SK-N-SH (cell line): ENCODE measurements at regions not wholly inside any gene's neighbourhood (a gene's known extent, or its start where the extent isn't known, plus 50 kb on each side); places are given as distances from the start of the nearest gene placed in this dataset.

Experiments
- CTCF ChIA-PET: fragments of 300-600, 350-600 bp; formaldehyde crosslinking; extraction: SDS; loops from one replicate; lab custom pipeline; 2021; lab: Yijun Ruan, JAX
- POLR2A ChIA-PET: fragments of 350-600 bp; sonication (Branson Sonifier 250); formaldehyde crosslinking; extraction: SDS; loops from one replicate; lab custom pipeline; 2020; ENCODE audit warnings: antibody characterized with exemption, inconsistent platforms; lab: Yijun Ruan, JAX
- DNase-seq: peaks from one replicate; pipeline ENCODE4 v3.0.0; 2012
- H2AFZ ChIP-seq: fragments of 200-600 bp; sonication (generic); 2 replicates; pipeline ENCODE4 v1.8.1; 2016; ENCODE audit warnings: antibody characterized with exemption, mild to moderate bottlenecking, low read depth
- H3F3A ChIP-seq: fragments of 200-600 bp; sonication (generic); replicated peaks from 2 replicates; pipeline ENCODE3; 2016; ENCODE audit warnings: antibody characterized with exemption, mild to moderate bottlenecking; ENCODE audit not compliant: insufficient read depth
- H3K27ac ChIP-seq, 2 experiments: fragments of 200-500 bp in 1 of 2; fragments of 200-600 bp in 1 of 2; sonication (Bioruptor generic) in 1 of 2; sonication (generic), shearing (Covaris generic) in 1 of 2; 2 replicates each; pipeline versions ENCODE4 v1.5.1 to v1.6.1; 2014 to 2016; ENCODE audit warnings: low read depth in 2 of 2, inconsistent platforms in 1 of 2, low read length in 1 of 2, mild to moderate bottlenecking in 1 of 2, mixed read lengths in 1 of 2
- H3K27me3 ChIP-seq: fragments of 200-600 bp; sonication (generic), shearing (Covaris generic); 2 replicates; pipeline ENCODE4 v1.6.1; 2016; ENCODE audit warnings: mixed run types; ENCODE audit not compliant: insufficient read depth
- H3K36me3 ChIP-seq, 2 experiments: fragments of 200-500 bp in 1 of 2; fragments of 200-600 bp in 1 of 2; sonication (Bioruptor generic) in 1 of 2; sonication (generic) in 1 of 2; replicated peaks in 1 of 2; 2 replicates each; pipeline versions ENCODE3 to v1.5.1; 2014 to 2016; ENCODE audit warnings: low read length in 1 of 2, mild to moderate bottlenecking in 1 of 2; ENCODE audit not compliant: insufficient read depth in 2 of 2, control insufficient read depth in 1 of 2
- H3K4me1 ChIP-seq, 2 experiments: fragments of 200-500 bp in 1 of 2; fragments of 200-600 bp in 1 of 2; sonication (Bioruptor generic) in 1 of 2; sonication (generic), shearing (Covaris generic) in 1 of 2; 2 replicates each; pipeline versions ENCODE4 v1.5.1 to v1.6.1; 2014 to 2016; ENCODE audit warnings: low read depth in 1 of 2, low read length in 1 of 2, mixed run types in 1 of 2; ENCODE audit not compliant: insufficient read depth in 2 of 2, control insufficient read depth in 1 of 2
- H3K4me2 ChIP-seq: fragments of 200-600 bp; sonication (generic), shearing (Covaris generic); 2 replicates; pipeline ENCODE4 v1.6.1; 2017; ENCODE audit warnings: mixed run types
- H3K4me3 ChIP-seq, 2 experiments: fragments of 200-500 bp in 1 of 2; fragments of 200-600 bp in 1 of 2; sonication (Bioruptor generic) in 1 of 2; sonication (generic), shearing (Covaris generic) in 1 of 2; 2 replicates each; pipeline versions ENCODE4 v1.5.1 to v1.8.1; 2014 to 2016; ENCODE audit warnings: low read depth in 2 of 2, inconsistent platforms in 1 of 2, low read length in 1 of 2, mild to moderate bottlenecking in 1 of 2, mixed read lengths in 1 of 2, moderate library complexity in 1 of 2
- H3K79me2 ChIP-seq: fragments of 200-600 bp; sonication (generic); 2 replicates; pipeline ENCODE4 v1.8.1; 2017; ENCODE audit warnings: mild to moderate bottlenecking; ENCODE audit not compliant: insufficient read depth
- H3K9ac ChIP-seq: fragments of 200-600 bp; sonication (generic); 2 replicates; pipeline ENCODE4 v1.6.1; 2017; ENCODE audit warnings: mixed run types
- H3K9me2 ChIP-seq: fragments of 200-600 bp; sonication (generic); 2 replicates; pipeline ENCODE4 v1.6.1; 2017; ENCODE audit warnings: mixed run types
- H3K9me3 ChIP-seq: fragments of 200-600 bp; sonication (generic); 2 replicates; pipeline ENCODE4 v1.6.1; 2017; ENCODE audit warnings: mixed run types, mild to moderate bottlenecking, moderate library complexity
- H4K20me1 ChIP-seq: fragments of 200-600 bp; sonication (generic); 2 replicates; pipeline ENCODE4 v1.6.1; 2017; ENCODE audit warnings: mild to moderate bottlenecking, mixed run types; ENCODE audit not compliant: insufficient read depth
- FOXJ3 ChIP-seq: sonication (generic); formaldehyde crosslinking; IDR thresholded peaks from 2 replicates; pipeline ENCODE4 v1.5.1; 2020; ENCODE audit warnings: mild to moderate bottlenecking, missing genetic modification reagents
- FOXM1 ChIP-seq: IDR thresholded peaks from 2 replicates; pipeline ENCODE4 v1.4.0; 2012; ENCODE audit warnings: low read depth, mild to moderate bottlenecking
- GABPA ChIP-seq: IDR thresholded peaks from 2 replicates; pipeline ENCODE4 v1.4.0; 2012; ENCODE audit warnings: low read depth, mild to moderate bottlenecking
- NRF1 ChIP-seq: IDR thresholded peaks from 2 replicates; pipeline ENCODE4 v1.6.1; 2012; ENCODE audit warnings: low read depth, mild to moderate bottlenecking, low read length
- POLR2AphosphoS5 ChIP-seq: IDR thresholded peaks from 2 replicates; pipeline ENCODE4 v1.6.1; 2012; ENCODE audit warnings: low read depth, low read length
- RAD21 ChIP-seq: IDR thresholded peaks from 2 replicates; pipeline ENCODE4 v1.6.1; 2012; ENCODE audit warnings: mild to moderate bottlenecking, low read length
- RFX5 ChIP-seq: IDR thresholded peaks from 2 replicates; pipeline ENCODE4 v1.6.1; 2012; ENCODE audit warnings: mild to moderate bottlenecking, improper control_type of control experiment, low read length
- TAF1 ChIP-seq: IDR thresholded peaks from 2 replicates; pipeline ENCODE4 v1.6.1; 2012; ENCODE audit warnings: low read depth, mild to moderate bottlenecking, low read length, moderate library complexity, borderline replicate concordance
- TEAD4 ChIP-seq: IDR thresholded peaks from 2 replicates; pipeline ENCODE4 v1.4.0; 2012; ENCODE audit warnings: mild to moderate bottlenecking, borderline replicate concordance; ENCODE audit not compliant: insufficient read depth
- WGBS: methylation state at CpG from one replicate; pipeline ENCODE4 v1.1.6; 2017; ENCODE audit warnings: low lambda C conversion rate; 5-methylcytosine and 5-hydroxymethylcytosine counted together
- TF ChIP-seq, protein P1 (sequence below): IDR thresholded peaks from 2 replicates; pipeline ENCODE4 v1.4.0; 2012; ENCODE audit warnings: low read depth, borderline replicate concordance
- TF ChIP-seq, protein P2 (sequence below): IDR thresholded peaks from 2 replicates; pipeline ENCODE4 v1.4.0; 2012; ENCODE audit warnings: low read depth
- TF ChIP-seq, protein P3 (sequence below): IDR thresholded peaks from 2 replicates; pipeline ENCODE4 v1.6.1; 2012; ENCODE audit warnings: mild to moderate bottlenecking, low read depth, low read length, moderate library complexity
- TF ChIP-seq, protein P4 (sequence below): IDR thresholded peaks from 2 replicates; pipeline ENCODE4; 2012
- TF ChIP-seq, protein P5 (sequence below): fragments of 200-600 bp; sonication (generic); IDR thresholded peaks from 2 replicates; pipeline ENCODE4 v1.6.1; 2017; ENCODE audit warnings: antibody characterized with exemption, mild to moderate bottlenecking, moderate library complexity

DNA sequence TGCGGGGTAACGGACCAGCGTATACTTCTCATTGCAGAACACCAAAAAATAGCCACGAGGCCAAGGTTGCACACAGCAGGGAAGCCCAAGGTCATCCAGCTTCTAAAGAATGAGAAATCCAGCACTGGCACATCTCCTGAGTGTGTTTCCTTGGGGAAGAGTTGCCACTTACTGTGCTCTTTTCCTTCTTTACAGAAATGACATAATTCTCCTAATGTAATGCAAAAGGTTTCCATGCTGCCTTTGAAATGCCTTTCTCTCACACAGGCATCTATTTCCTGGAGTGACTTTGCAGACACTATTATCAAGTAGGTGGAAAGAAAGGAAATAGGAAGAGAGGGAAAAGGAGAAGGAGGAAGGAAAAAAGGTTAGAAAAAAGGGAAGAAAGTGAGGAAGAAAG is 862.1 kb upstream of the CELF4 start:
- CTCF ChIA-PET, result interaction anchor here (1.6 to 1.9 kb wide), 2 partner anchors 9 to 31 kb away, joined by 3 to 8 read pairs; no protein-coding TSS in a partner anchor
- POLR2A ChIA-PET, result no interaction called here

More for the DNA sequence above, 862.1 kb upstream of the CELF4 start:
- Histone ChIP-seq H4K20me1 (no peaks in the 10 kb centered on the region), H3K36me3 (no peaks in the 10 kb centered on the region), H3K4me3 (no peak overlapping the region), H3K9me2 (no peaks in the 10 kb centered on the region), H3K27ac (no peak overlapping the region), H3K9me3 (no peaks in the 10 kb centered on the region), H3K79me2 (no peaks in the 10 kb centered on the region), H3K9ac (no peak overlapping the region), H3K4me2 (no peak overlapping the region), H3F3A (no peaks in the 10 kb centered on the region), H2AFZ (no peak overlapping the region), H3K27me3 (no peaks in the 10 kb centered on the region), H3K4me1 (no peaks in the 10 kb centered on the region)
- TF ChIP-seq RAD21 (no peak), POLR2AphosphoS5 (no peak), NRF1 (no peak), FOXM1 (no peak), TAF1 (no peak), RFX5 (no peak), GABPA (no peak), TEAD4 (no peak), FOXJ3 (CRISPR knock-in tag) (no peak)
- TF ChIP-seq, protein P1, sequence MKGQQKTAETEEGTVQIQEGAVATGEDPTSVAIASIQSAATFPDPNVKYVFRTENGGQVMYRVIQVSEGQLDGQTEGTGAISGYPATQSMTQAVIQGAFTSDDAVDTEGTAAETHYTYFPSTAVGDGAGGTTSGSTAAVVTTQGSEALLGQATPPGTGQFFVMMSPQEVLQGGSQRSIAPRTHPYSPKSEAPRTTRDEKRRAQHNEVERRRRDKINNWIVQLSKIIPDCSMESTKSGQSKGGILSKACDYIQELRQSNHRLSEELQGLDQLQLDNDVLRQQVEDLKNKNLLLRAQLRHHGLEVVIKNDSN, result no peak
- TF ChIP-seq, protein P2, sequence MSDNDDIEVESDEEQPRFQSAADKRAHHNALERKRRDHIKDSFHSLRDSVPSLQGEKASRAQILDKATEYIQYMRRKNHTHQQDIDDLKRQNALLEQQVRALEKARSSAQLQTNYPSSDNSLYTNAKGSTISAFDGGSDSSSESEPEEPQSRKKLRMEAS, result no peak
- TF ChIP-seq, protein P3, sequence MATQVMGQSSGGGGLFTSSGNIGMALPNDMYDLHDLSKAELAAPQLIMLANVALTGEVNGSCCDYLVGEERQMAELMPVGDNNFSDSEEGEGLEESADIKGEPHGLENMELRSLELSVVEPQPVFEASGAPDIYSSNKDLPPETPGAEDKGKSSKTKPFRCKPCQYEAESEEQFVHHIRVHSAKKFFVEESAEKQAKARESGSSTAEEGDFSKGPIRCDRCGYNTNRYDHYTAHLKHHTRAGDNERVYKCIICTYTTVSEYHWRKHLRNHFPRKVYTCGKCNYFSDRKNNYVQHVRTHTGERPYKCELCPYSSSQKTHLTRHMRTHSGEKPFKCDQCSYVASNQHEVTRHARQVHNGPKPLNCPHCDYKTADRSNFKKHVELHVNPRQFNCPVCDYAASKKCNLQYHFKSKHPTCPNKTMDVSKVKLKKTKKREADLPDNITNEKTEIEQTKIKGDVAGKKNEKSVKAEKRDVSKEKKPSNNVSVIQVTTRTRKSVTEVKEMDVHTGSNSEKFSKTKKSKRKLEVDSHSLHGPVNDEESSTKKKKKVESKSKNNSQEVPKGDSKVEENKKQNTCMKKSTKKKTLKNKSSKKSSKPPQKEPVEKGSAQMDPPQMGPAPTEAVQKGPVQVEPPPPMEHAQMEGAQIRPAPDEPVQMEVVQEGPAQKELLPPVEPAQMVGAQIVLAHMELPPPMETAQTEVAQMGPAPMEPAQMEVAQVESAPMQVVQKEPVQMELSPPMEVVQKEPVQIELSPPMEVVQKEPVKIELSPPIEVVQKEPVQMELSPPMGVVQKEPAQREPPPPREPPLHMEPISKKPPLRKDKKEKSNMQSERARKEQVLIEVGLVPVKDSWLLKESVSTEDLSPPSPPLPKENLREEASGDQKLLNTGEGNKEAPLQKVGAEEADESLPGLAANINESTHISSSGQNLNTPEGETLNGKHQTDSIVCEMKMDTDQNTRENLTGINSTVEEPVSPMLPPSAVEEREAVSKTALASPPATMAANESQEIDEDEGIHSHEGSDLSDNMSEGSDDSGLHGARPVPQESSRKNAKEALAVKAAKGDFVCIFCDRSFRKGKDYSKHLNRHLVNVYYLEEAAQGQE, result no peak
- TF ChIP-seq, protein P4, sequence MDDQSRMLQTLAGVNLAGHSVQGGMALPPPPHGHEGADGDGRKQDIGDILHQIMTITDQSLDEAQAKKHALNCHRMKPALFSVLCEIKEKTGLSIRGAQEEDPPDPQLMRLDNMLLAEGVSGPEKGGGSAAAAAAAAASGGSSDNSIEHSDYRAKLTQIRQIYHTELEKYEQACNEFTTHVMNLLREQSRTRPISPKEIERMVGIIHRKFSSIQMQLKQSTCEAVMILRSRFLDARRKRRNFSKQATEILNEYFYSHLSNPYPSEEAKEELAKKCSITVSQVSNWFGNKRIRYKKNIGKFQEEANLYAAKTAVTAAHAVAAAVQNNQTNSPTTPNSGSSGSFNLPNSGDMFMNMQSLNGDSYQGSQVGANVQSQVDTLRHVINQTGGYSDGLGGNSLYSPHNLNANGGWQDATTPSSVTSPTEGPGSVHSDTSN, result no peak
- TF ChIP-seq, protein P5, sequence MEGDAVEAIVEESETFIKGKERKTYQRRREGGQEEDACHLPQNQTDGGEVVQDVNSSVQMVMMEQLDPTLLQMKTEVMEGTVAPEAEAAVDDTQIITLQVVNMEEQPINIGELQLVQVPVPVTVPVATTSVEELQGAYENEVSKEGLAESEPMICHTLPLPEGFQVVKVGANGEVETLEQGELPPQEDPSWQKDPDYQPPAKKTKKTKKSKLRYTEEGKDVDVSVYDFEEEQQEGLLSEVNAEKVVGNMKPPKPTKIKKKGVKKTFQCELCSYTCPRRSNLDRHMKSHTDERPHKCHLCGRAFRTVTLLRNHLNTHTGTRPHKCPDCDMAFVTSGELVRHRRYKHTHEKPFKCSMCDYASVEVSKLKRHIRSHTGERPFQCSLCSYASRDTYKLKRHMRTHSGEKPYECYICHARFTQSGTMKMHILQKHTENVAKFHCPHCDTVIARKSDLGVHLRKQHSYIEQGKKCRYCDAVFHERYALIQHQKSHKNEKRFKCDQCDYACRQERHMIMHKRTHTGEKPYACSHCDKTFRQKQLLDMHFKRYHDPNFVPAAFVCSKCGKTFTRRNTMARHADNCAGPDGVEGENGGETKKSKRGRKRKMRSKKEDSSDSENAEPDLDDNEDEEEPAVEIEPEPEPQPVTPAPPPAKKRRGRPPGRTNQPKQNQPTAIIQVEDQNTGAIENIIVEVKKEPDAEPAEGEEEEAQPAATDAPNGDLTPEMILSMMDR, result no peak
- WGBS, result 31% methylated on average over 4 of the region's 4 CpGs
- no peak for DNase-seq
